ENCODE measurements at regions not wholly inside any gene's neighbourhood (a gene's known extent, or its start where the extent isn't known, plus 50 kb on each side); places are given as distances from the start of the nearest gene placed in this dataset.
"Not testable (repeated sequence)": the region's sequence is repeated elsewhere in the genome, so short reads cannot be mapped to it uniquely, and the experiment has no call there.

DNA sequence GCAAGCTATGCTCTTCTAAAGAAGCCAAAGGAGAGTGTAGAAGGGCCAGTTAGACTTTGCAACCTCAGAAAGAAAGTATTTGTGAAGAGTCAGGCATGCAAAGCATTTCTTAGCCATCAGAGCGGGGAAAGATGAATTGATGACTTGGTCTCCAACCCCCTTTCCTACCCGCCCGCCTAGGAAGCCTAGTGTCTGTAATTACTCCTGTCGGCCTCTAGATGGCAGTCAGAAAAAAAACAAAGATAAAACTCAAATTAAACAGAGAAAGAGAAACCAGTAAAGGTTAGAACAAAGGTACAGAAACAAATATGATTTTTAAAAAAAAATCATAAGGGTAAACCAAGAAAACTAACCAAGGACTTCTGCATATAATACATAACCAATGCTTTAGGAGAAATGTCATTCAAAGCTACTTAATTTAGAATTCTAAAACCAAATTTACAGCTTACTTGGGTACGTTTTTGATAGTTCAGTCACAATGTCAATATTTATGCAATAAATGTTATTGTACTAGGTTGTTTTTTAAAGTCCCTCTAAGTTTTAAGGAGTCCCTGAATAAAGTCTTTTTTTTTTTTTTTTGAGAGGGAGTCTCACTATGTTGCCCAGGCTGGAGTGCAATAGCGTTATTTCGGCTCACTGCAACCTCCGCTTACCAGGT lies 97.6 kb downstream of the LYZL1 start:
- H3K4me3 ChIP-seq = no peak overlapping the region
- H3K36me3 ChIP-seq (ENCODE audit: low read depth, missing control alignments) = no peaks in the 10 kb centered on the region
- TF ChIP-seq POLR2A (IDR thresholded peaks at IDR 0.05) = no peak
- TF ChIP-seq, protein P1, sequence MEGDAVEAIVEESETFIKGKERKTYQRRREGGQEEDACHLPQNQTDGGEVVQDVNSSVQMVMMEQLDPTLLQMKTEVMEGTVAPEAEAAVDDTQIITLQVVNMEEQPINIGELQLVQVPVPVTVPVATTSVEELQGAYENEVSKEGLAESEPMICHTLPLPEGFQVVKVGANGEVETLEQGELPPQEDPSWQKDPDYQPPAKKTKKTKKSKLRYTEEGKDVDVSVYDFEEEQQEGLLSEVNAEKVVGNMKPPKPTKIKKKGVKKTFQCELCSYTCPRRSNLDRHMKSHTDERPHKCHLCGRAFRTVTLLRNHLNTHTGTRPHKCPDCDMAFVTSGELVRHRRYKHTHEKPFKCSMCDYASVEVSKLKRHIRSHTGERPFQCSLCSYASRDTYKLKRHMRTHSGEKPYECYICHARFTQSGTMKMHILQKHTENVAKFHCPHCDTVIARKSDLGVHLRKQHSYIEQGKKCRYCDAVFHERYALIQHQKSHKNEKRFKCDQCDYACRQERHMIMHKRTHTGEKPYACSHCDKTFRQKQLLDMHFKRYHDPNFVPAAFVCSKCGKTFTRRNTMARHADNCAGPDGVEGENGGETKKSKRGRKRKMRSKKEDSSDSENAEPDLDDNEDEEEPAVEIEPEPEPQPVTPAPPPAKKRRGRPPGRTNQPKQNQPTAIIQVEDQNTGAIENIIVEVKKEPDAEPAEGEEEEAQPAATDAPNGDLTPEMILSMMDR (IDR thresholded peaks at IDR 0.05) = peak; percentile 75 to 83 (median 78)
- H3K27me3 ChIP-seq = no peaks in the 10 kb centered on the region
- DNase-seq = no peak
- intact Hi-C loops (cut with DNase I; ENCODE audit: low total_unique reads) = loop anchor here (5.0 kb wide), 1 partner anchor 61 kb away; no protein-coding TSS in a partner anchor
- no peak overlapping the region for H3K27ac ChIP-seq
- H3K4me1 ChIP-seq = no peaks in the 10 kb centered on the region
- H3K9me3 ChIP-seq = no peaks in the 10 kb centered on the region
- 54% methylated on average over 8 of the region's 8 CpGs for WGBS, 2 donors

DNA sequence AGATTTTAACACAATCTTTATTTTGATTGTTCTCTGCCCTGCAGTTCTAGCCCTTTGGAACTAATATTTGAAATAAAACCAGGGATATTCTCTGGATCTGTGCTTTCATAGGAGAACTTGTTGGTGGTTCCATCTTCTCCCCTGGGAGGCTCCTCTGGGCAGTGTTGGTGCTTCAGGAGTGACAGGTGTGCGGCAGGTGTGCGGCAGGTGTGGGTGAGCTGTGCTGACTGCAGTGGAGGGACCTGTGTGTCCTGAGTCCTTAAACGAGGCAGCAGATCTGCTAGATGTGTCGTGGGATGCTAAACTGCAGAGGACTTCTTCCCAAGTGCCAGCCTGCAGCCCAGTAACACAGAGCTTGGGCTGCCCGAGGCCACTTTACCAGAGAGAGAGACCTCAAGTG lies 98.4 kb downstream of the LYZL1 start:
- Histone ChIP-seq H3K4me1 (no peaks in the 10 kb centered on the region), H3K36me3 (ENCODE audit: low read depth, missing control alignments) (no peaks in the 10 kb centered on the region), H3K27ac (no peak overlapping the region), H3K4me3 (no peak overlapping the region), H3K27me3 (no peaks in the 10 kb centered on the region), H3K9me3 (no peaks in the 10 kb centered on the region)
- WGBS, 2 donors = 78 to 85% methylated on average over 5 of the region's 5 CpGs
- no peak for TF ChIP-seq POLR2A (IDR thresholded peaks at IDR 0.05)
- TF ChIP-seq, protein P1 (IDR thresholded peaks at IDR 0.05) = no peak
- no peak for DNase-seq
- intact Hi-C loops (cut with DNase I; ENCODE audit: low total_unique reads) = loop anchor here (5.0 kb wide), 1 partner anchor 60 kb away; no protein-coding TSS in a partner anchor

DNA sequence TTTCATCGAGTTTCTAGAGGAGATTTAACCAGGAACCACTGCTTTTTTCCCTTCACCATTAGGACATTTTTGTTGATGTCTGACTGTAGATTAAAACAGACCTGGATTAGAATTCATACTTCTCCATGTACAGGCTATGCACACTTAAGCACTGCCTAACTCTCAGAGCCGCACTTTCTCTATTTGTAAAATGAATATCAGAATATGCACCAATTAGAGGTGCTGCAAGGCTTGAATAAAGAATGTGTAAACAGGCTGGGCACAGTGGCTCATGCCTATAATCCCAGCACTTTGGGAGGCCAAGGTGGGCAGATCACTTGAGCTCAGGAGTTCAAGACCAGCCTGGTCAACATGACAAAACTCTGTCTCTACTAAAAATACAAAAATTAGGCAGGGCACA lies 99.2 kb downstream of the LYZL1 start:
- not testable (repeated sequence) for H3K4me3 ChIP-seq, H3K9me3 ChIP-seq
- intact Hi-C loops (cut with DNase I; ENCODE audit: low total_unique reads) = loop anchor here (5.0 kb wide), 1 partner anchor 59 kb away; no protein-coding TSS in a partner anchor

DNA sequence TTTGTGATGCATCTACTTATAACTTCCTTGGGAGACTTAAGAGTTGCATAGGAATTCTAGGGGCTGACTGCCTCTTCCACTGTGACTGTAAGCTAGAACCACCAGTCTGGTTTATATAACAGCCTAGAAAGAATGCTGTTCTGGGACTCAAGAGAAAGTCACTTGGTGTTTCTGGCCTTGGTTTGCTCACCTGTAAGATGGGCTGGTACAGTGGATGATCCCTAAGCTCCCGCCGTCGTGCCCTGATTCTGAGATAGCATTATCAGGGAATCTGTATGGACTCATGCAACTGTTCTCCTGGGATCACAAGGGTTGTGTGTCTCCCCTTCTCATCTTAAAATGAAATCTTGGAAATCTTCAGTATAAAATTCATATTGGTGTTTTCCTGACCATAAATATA lies 100.6 kb downstream of the LYZL1 start:
- intact Hi-C loops (cut with DNase I; ENCODE audit: low total_unique reads) = loop anchor here (5.0 kb wide), 1 partner anchor 58 kb away; no protein-coding TSS in a partner anchor

More for the DNA sequence above, 99.2 kb downstream of the LYZL1 start:
- not testable (repeated sequence) for H3K36me3 ChIP-seq (ENCODE audit: low read depth, missing control alignments); DNase-seq; H3K4me1 ChIP-seq; H3K27me3 ChIP-seq; H3K27ac ChIP-seq
- WGBS, 2 donors = 64 to 66% methylated on average over 2 of the region's 2 CpGs

DNA sequence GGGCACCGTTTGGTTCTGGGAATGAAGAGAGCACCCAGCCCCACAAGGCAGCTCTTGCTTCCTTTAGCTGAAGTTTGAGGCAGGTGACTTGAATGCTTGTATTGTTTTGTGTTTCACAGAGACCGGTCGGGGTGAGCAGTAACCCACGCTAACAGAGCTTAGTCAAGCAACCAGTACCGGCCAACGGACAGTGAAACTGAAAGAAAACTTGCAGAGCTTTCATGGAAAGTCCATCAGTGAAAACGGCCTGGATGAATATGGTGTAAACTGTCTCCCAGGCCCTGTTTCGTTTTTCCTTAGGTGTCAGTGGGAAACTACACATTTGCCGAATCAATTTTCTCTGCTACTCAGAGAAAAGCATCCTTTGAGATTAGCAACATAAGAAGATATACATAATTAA lies 101.1 kb downstream of the LYZL1 start:
- no peak overlapping the region for H3K27ac ChIP-seq
- no peak for TF ChIP-seq POLR2A (IDR thresholded peaks at IDR 0.05)
- TF ChIP-seq, protein P1 (IDR thresholded peaks at IDR 0.05) = no peak
- H3K9me3 ChIP-seq = no peaks in the 10 kb centered on the region
- no peaks in the 10 kb centered on the region for H3K27me3 ChIP-seq
- H3K4me3 ChIP-seq = no peak overlapping the region
- DNase-seq = no peak
- H3K36me3 ChIP-seq (ENCODE audit: low read depth, missing control alignments) = no peaks in the 10 kb centered on the region
- intact Hi-C loops (cut with DNase I; ENCODE audit: low total_unique reads) = loop anchor here (5.0 kb wide), 1 partner anchor 57 kb away; no protein-coding TSS in a partner anchor
- WGBS, 2 donors = 65 to 68% methylated on average over 9 of the region's 9 CpGs
- no peaks in the 10 kb centered on the region for H3K4me1 ChIP-seq

More for the DNA sequence above, 100.6 kb downstream of the LYZL1 start:
- no peak for DNase-seq
- WGBS, 2 donors = 92 to 94% methylated on average over 3 of the region's 3 CpGs
- no peaks in the 10 kb centered on the region for H3K36me3 ChIP-seq (ENCODE audit: low read depth, missing control alignments)
- no peak overlapping the region for H3K4me3 ChIP-seq
- H3K9me3 ChIP-seq = no peaks in the 10 kb centered on the region
- TF ChIP-seq POLR2A (IDR thresholded peaks at IDR 0.05) = no peak
- TF ChIP-seq, protein P1 (IDR thresholded peaks at IDR 0.05) = no peak
- H3K4me1 ChIP-seq = no peaks in the 10 kb centered on the region
- no peak overlapping the region for H3K27ac ChIP-seq
- no peaks in the 10 kb centered on the region for H3K27me3 ChIP-seq
